ENCODE measurements at regions not wholly inside any gene's neighbourhood (a gene's known extent, or its start where the extent isn't known, plus 50 kb on each side); places are given as distances from the start of the nearest gene placed in this dataset.
A peak's percentile ranks its signal among the peaks of the same experiment; 100 is the strongest.

GRCh38 chr5:111998871-111999270 is 241.9 kb upstream of the NREP start:
- Histone ChIP-seq H3K9me3 (no peaks in the 10 kb centered on the region), H3K4me1 (no peaks in the 10 kb centered on the region), H3K4me3 (no peak overlapping the region), H3K36me3 (no peaks in the 10 kb centered on the region), H3K27ac (no peak overlapping the region), H3K27me3 (no peaks in the 10 kb centered on the region)
- TF ChIP-seq, protein P1, sequence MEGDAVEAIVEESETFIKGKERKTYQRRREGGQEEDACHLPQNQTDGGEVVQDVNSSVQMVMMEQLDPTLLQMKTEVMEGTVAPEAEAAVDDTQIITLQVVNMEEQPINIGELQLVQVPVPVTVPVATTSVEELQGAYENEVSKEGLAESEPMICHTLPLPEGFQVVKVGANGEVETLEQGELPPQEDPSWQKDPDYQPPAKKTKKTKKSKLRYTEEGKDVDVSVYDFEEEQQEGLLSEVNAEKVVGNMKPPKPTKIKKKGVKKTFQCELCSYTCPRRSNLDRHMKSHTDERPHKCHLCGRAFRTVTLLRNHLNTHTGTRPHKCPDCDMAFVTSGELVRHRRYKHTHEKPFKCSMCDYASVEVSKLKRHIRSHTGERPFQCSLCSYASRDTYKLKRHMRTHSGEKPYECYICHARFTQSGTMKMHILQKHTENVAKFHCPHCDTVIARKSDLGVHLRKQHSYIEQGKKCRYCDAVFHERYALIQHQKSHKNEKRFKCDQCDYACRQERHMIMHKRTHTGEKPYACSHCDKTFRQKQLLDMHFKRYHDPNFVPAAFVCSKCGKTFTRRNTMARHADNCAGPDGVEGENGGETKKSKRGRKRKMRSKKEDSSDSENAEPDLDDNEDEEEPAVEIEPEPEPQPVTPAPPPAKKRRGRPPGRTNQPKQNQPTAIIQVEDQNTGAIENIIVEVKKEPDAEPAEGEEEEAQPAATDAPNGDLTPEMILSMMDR (IDR thresholded peaks at IDR 0.05 in 4 of 5, conservative IDR thresholded peaks at IDR 0.05 in 1 of 5), result no peak
- no peak for TF ChIP-seq POLR2A (IDR thresholded peaks at IDR 0.05)
- no peak for DNase-seq
- ATAC-seq, result no peak
- intact Hi-C loops (cut with DNase I; ENCODE audit: low total_unique reads) (no loop called here), in situ Hi-C loops (cut with MboI; ENCODE audit: low sequenced_read_pairs in 4 of 4) (no loop called here)

DNA sequence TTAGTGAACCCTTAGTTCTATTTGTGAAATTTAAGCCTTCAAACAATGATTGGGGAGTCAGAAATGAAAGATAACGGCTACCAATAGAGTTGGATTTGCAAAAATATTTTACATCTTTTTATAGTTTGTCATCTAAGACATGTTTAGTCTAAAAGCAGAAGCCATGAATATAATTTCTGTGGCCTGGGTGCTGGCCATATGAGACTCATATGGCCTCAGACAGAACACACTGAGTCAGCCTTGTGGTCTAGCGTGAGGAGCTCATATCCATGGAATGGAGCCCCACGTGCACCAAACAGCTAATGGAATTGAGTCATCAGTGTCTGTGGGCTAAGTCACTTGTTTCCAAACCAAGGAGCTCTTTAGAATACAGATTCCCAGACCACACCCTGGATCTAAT is 240.7 kb upstream of the NREP start:
- Histone ChIP-seq H3K27me3 (no peaks in the 10 kb centered on the region), H3K36me3 (no peaks in the 10 kb centered on the region), H3K4me1 (no peaks in the 10 kb centered on the region), H3K9me3 (no peaks in the 10 kb centered on the region), H3K4me3 (no peak overlapping the region), H3K27ac (no peak overlapping the region)
- intact Hi-C loops (cut with DNase I; ENCODE audit: low total_unique reads) (no loop called here), in situ Hi-C loops (cut with MboI; ENCODE audit: low sequenced_read_pairs in 4 of 4) (no loop called here)
- ATAC-seq, result peak; percentile 56 to 62
- peak in 1 of 2 donors; percentile 12 for DNase-seq
- TF ChIP-seq, protein P1 (IDR thresholded peaks at IDR 0.05 in 4 of 5, conservative IDR thresholded peaks at IDR 0.05 in 1 of 5), result no peak
- TF ChIP-seq POLR2A (IDR thresholded peaks at IDR 0.05), result no peak

GRCh38 chr5:111997308-111997707 is 240.3 kb upstream of the NREP start:
- no peaks in the 10 kb centered on the region for H3K4me1 ChIP-seq
- in situ Hi-C loops (cut with MboI; ENCODE audit: low sequenced_read_pairs in 4 of 4) (no loop called here), intact Hi-C loops (cut with DNase I; ENCODE audit: low total_unique reads) (no loop called here)
- H3K36me3 ChIP-seq, result no peaks in the 10 kb centered on the region
- H3K27ac ChIP-seq, result no peak overlapping the region
- DNase-seq (no peak), ATAC-seq (no peak)
- no peaks in the 10 kb centered on the region for H3K9me3 ChIP-seq
- no peak for TF ChIP-seq POLR2A (IDR thresholded peaks at IDR 0.05)
- TF ChIP-seq, protein P1 (IDR thresholded peaks at IDR 0.05 in 4 of 5, conservative IDR thresholded peaks at IDR 0.05 in 1 of 5), result no peak
- no peaks in the 10 kb centered on the region for H3K27me3 ChIP-seq
- no peak overlapping the region for H3K4me3 ChIP-seq

- in situ Hi-C loops (cut with MboI; ENCODE audit: low sequenced_read_pairs in 4 of 4), result no loop called here
- TF ChIP-seq, protein P1 (IDR thresholded peaks at IDR 0.05 in 4 of 5, conservative IDR thresholded peaks at IDR 0.05 in 1 of 5), result no peak
- TF ChIP-seq POLR2A (IDR thresholded peaks at IDR 0.05), result no peak
- no peak for ATAC-seq
- H3K4me1 ChIP-seq, result no peaks in the 10 kb centered on the region
- DNase-seq, result no peak
- no peaks in the 10 kb centered on the region for H3K9me3 ChIP-seq
- H3K36me3 ChIP-seq, result no peaks in the 10 kb centered on the region
- no peak overlapping the region for H3K4me3 ChIP-seq
- no peaks in the 10 kb centered on the region for H3K27me3 ChIP-seq
- no peak overlapping the region for H3K27ac ChIP-seq
- intact Hi-C loops (cut with DNase I; ENCODE audit: low total_unique reads), result no loop called here
Measured at GRCh38 chr5:111996574-111996973, 239.6 kb upstream of the NREP start.

GRCh38 chr5:111995701-111996100 is 238.7 kb upstream of the NREP start:
- intact Hi-C loops (cut with DNase I; ENCODE audit: low total_unique reads) (no loop called here), in situ Hi-C loops (cut with MboI; ENCODE audit: low sequenced_read_pairs in 4 of 4) (no loop called here)
- no peaks in the 10 kb centered on the region for H3K4me1 ChIP-seq
- TF ChIP-seq, protein P1 (IDR thresholded peaks at IDR 0.05 in 4 of 5, conservative IDR thresholded peaks at IDR 0.05 in 1 of 5), result no peak
- no peak for TF ChIP-seq POLR2A (IDR thresholded peaks at IDR 0.05)
- no peaks in the 10 kb centered on the region for H3K36me3 ChIP-seq
- H3K4me3 ChIP-seq, result no peak overlapping the region
- no peaks in the 10 kb centered on the region for H3K27me3 ChIP-seq
- no peak for ATAC-seq
- no peak for DNase-seq
- H3K9me3 ChIP-seq, result no peaks in the 10 kb centered on the region
- H3K27ac ChIP-seq, result no peak overlapping the region
